Mesendoderm (in vitro differentiated cells): ENCODE measurements at regions not wholly inside any gene's neighbourhood (a gene's known extent, or its start where the extent isn't known, plus 50 kb on each side); places are given as distances from the start of the nearest gene placed in this dataset.

Source experiments
- DNase-seq: peaks from one replicate; pipeline ENCODE4 v3.0.0; 2013
- H2AK5ac ChIP-seq: 2 replicates; pipeline ENCODE4 v1.6.1; 2013; ENCODE audit warnings: low read length, inconsistent platforms
- H2BK120ac ChIP-seq: 2 replicates; pipeline ENCODE4 v1.6.1; 2013; ENCODE audit warnings: low read depth, mild to moderate bottlenecking, low read length, moderate library complexity, mixed read lengths
- H2BK15ac ChIP-seq: replicated peaks from 2 replicates; pipeline ENCODE4 v1.6.1; 2013; ENCODE audit warnings: low read depth, mild to moderate bottlenecking, moderate library complexity
- H2BK5ac ChIP-seq: 2 replicates; pipeline ENCODE4 v1.6.1; 2013; ENCODE audit warnings: low read length, inconsistent platforms
- H3K18ac ChIP-seq: 2 replicates; pipeline ENCODE4 v1.6.1; 2013; ENCODE audit warnings: mild to moderate bottlenecking, low read length, mixed read lengths
- H3K23ac ChIP-seq: one replicate; pipeline ENCODE4 v1.6.1; 2013; ENCODE audit warnings: low read length
- H3K27ac ChIP-seq: 2 replicates; pipeline ENCODE4 v1.5.1; 2013; ENCODE audit warnings: low read depth, mild to moderate bottlenecking, inconsistent platforms, low read length, moderate library complexity
- H3K27me3 ChIP-seq: 2 replicates; pipeline ENCODE4 v1.6.1; 2013; ENCODE audit warnings: low read length, control low read depth, mild to moderate bottlenecking, inconsistent platforms; ENCODE audit not compliant: insufficient read depth, poor library complexity
- H3K36me3 ChIP-seq: 2 replicates; pipeline ENCODE4 v1.6.1; 2013; ENCODE audit warnings: low read length, inconsistent platforms; ENCODE audit not compliant: control insufficient read depth, insufficient read depth
- H3K4ac ChIP-seq: one replicate; pipeline ENCODE4 v1.6.1; 2013; ENCODE audit warnings: low read depth, mild to moderate bottlenecking, low read length, moderate library complexity
- H3K4me1 ChIP-seq: 2 replicates; pipeline ENCODE4 v1.6.1; 2013; ENCODE audit warnings: low read depth, low read length, inconsistent platforms; ENCODE audit not compliant: control insufficient read depth
- H3K4me2 ChIP-seq: 2 replicates; pipeline ENCODE4 v1.6.1; 2013; ENCODE audit warnings: low read length
- H3K4me3 ChIP-seq: 2 replicates; pipeline ENCODE4 v1.5.1; 2013; ENCODE audit warnings: mild to moderate bottlenecking, low read length
- H3K56ac ChIP-seq: one replicate; pipeline ENCODE4 v1.6.1; 2013; ENCODE audit warnings: low read length
- H3K79me1 ChIP-seq: 2 replicates; pipeline ENCODE4 v1.6.1; 2013; ENCODE audit warnings: low read length, inconsistent platforms
- H3K79me2 ChIP-seq: 2 replicates; pipeline ENCODE4 v1.6.1; 2013; ENCODE audit warnings: mild to moderate bottlenecking, low read length; ENCODE audit not compliant: control insufficient read depth, insufficient read depth
- H3K9ac ChIP-seq: 2 replicates; pipeline ENCODE4 v1.6.1; 2013; ENCODE audit warnings: low read length, inconsistent platforms
- H4K5ac ChIP-seq: one replicate; pipeline ENCODE4 v1.6.1; 2013; ENCODE audit warnings: low read length
- H4K8ac ChIP-seq: one replicate; pipeline ENCODE4 v1.6.1; 2013; ENCODE audit warnings: low read depth, mild to moderate bottlenecking, control low read depth, low read length, moderate library complexity
- WGBS: extraction: QIAGEN DNeasy Blood & Tissue Kit; methylation state at CpG from one replicate; pipeline ENCODE4 v1.1.7; 2013; ENCODE audit warnings: low lambda C conversion rate, missing lambda C conversion rate; ENCODE audit not compliant: insufficient coverage; ENCODE audit errors: extremely low coverage; 5-methylcytosine and 5-hydroxymethylcytosine counted together

DNA sequence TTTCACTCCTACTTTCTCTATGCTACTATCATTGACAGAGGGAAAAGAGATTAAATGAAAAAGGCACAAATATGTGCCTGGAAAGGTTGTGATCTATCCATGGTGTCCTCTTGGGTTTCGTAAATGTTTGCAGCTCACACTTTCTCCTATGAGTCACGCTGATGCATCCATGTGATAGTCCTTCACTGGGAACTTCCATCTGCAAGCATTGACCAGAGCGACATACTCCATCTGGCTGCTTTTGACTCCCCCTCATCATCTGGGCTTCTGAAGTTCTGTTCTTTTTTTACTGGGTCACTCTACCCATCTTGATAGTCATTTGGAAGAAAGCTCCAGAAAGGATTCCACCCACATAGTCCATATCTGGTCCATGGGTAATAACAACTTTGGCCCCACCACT, 84.7 kb upstream of the NDST3 start:
- H3K79me1 ChIP-seq = no peaks in the 10 kb centered on the region
- no peak overlapping the region for H3K4me3 ChIP-seq
- no peak overlapping the region for H4K8ac ChIP-seq
- no peak overlapping the region for H3K56ac ChIP-seq
- H3K9ac ChIP-seq = no peak overlapping the region
- H3K18ac ChIP-seq = no peak overlapping the region
- H3K4ac ChIP-seq = no peak overlapping the region
- H3K23ac ChIP-seq = no peak overlapping the region
- no peak overlapping the region for H2AK5ac ChIP-seq
- H3K27ac ChIP-seq = no peak overlapping the region
- H2BK15ac ChIP-seq = no peak overlapping the region
- no CpG with 5 or more reads among the region's 3 CpGs for WGBS
- no peak overlapping the region for H3K4me2 ChIP-seq
- H2BK5ac ChIP-seq = no peak overlapping the region
- no peaks in the 10 kb centered on the region for H3K4me1 ChIP-seq
- H3K36me3 ChIP-seq = no peaks in the 10 kb centered on the region
- H2BK120ac ChIP-seq = no peak overlapping the region
- no peaks in the 10 kb centered on the region for H3K79me2 ChIP-seq
- no peaks in the 10 kb centered on the region for H3K27me3 ChIP-seq
- H4K5ac ChIP-seq = no peak overlapping the region
- no peak for DNase-seq

GRCh38 chr4:117957571-117957970, 76.7 kb upstream of the NDST3 start:
- Histone ChIP-seq H3K23ac (no peak overlapping the region), H3K4ac (no peak overlapping the region), H3K27ac (no peak overlapping the region), H2BK15ac (no peak overlapping the region), H4K8ac (no peak overlapping the region), H2AK5ac (no peak overlapping the region), H3K36me3 (no peaks in the 10 kb centered on the region), H4K5ac (no peak overlapping the region), H3K4me2 (no peak overlapping the region), H3K79me2 (no peaks in the 10 kb centered on the region), H3K27me3 (no peaks in the 10 kb centered on the region), H3K18ac (no peak overlapping the region), H3K79me1 (no peaks in the 10 kb centered on the region), H3K9ac (no peak overlapping the region), H2BK120ac (no peak overlapping the region), H2BK5ac (no peak overlapping the region), H3K56ac (no peak overlapping the region), H3K4me3 (no peak overlapping the region), H3K4me1 (no peaks in the 10 kb centered on the region)
- no peak for DNase-seq

GRCh38 chr4:117965622-117966021, 68.7 kb upstream of the NDST3 start:
- DNase-seq = no peak
- WGBS = no CpG with 5 or more reads among the region's 7 CpGs
- no peak overlapping the region for H4K5ac ChIP-seq
- no peaks in the 10 kb centered on the region for H3K79me2 ChIP-seq
- no peak overlapping the region for H3K9ac ChIP-seq
- H3K4me3 ChIP-seq = no peak overlapping the region
- no peaks in the 10 kb centered on the region for H3K27me3 ChIP-seq
- H3K27ac ChIP-seq = no peak overlapping the region
- H3K79me1 ChIP-seq = no peaks in the 10 kb centered on the region
- H2BK120ac ChIP-seq = no peak overlapping the region
- H2BK5ac ChIP-seq = no peak overlapping the region
- H3K4me2 ChIP-seq = no peak overlapping the region
- H3K4ac ChIP-seq = no peak overlapping the region
- no peaks in the 10 kb centered on the region for H3K36me3 ChIP-seq
- H4K8ac ChIP-seq = no peak overlapping the region
- no peak overlapping the region for H2BK15ac ChIP-seq
- no peak overlapping the region for H2AK5ac ChIP-seq
- H3K23ac ChIP-seq = no peak overlapping the region
- H3K4me1 ChIP-seq = no peaks in the 10 kb centered on the region
- no peak overlapping the region for H3K56ac ChIP-seq
- no peak overlapping the region for H3K18ac ChIP-seq

GRCh38 chr4:117968606-117969005, 65.7 kb upstream of the NDST3 start:
- H3K4me3 ChIP-seq = no peak overlapping the region
- no peak overlapping the region for H4K8ac ChIP-seq
- H3K36me3 ChIP-seq = no peaks in the 10 kb centered on the region
- no CpG with 5 or more reads among the region's 2 CpGs for WGBS
- peak; percentile 14 for DNase-seq
- H3K9ac ChIP-seq = no peak overlapping the region
- H2BK15ac ChIP-seq = no peak overlapping the region
- H3K27ac ChIP-seq = no peak overlapping the region
- H3K4me2 ChIP-seq = no peak overlapping the region
- no peaks in the 10 kb centered on the region for H3K4me1 ChIP-seq
- H2AK5ac ChIP-seq = no peak overlapping the region
- H3K18ac ChIP-seq = no peak overlapping the region
- H2BK120ac ChIP-seq = no peak overlapping the region
- H4K5ac ChIP-seq = no peak overlapping the region
- H3K27me3 ChIP-seq = no peaks in the 10 kb centered on the region
- H3K23ac ChIP-seq = no peak overlapping the region
- H3K79me2 ChIP-seq = no peaks in the 10 kb centered on the region
- H3K79me1 ChIP-seq = no peaks in the 10 kb centered on the region
- no peak overlapping the region for H2BK5ac ChIP-seq
- H3K4ac ChIP-seq = no peak overlapping the region
- no peak overlapping the region for H3K56ac ChIP-seq

- H3K79me1 ChIP-seq = no peaks in the 10 kb centered on the region
- WGBS = no CpG with 5 or more reads among the region's 2 CpGs
- no peak overlapping the region for H2BK5ac ChIP-seq
- H2AK5ac ChIP-seq = no peak overlapping the region
- no peak overlapping the region for H3K27ac ChIP-seq
- H4K8ac ChIP-seq = no peak overlapping the region
- no peak overlapping the region for H3K4me2 ChIP-seq
- H3K4me1 ChIP-seq = no peaks in the 10 kb centered on the region
- no peaks in the 10 kb centered on the region for H3K27me3 ChIP-seq
- no peak for DNase-seq
- no peak overlapping the region for H3K18ac ChIP-seq
- no peak overlapping the region for H3K4ac ChIP-seq
- no peaks in the 10 kb centered on the region for H3K79me2 ChIP-seq
- H2BK15ac ChIP-seq = no peak overlapping the region
- H4K5ac ChIP-seq = no peak overlapping the region
- H3K4me3 ChIP-seq = no peak overlapping the region
- H3K9ac ChIP-seq = no peak overlapping the region
- H3K56ac ChIP-seq = no peak overlapping the region
- no peaks in the 10 kb centered on the region for H3K36me3 ChIP-seq
- H2BK120ac ChIP-seq = no peak overlapping the region
- H3K23ac ChIP-seq = no peak overlapping the region
Observed at GRCh38 chr4:117971403-117971802, 62.9 kb upstream of the NDST3 start.

- Histone ChIP-seq H3K79me2 (no peaks in the 10 kb centered on the region), H3K23ac (no peak overlapping the region), H3K9ac (no peak overlapping the region), H2BK120ac (no peak overlapping the region), H3K4me2 (no peak overlapping the region), H3K79me1 (no peaks in the 10 kb centered on the region), H2AK5ac (no peak overlapping the region), H3K27ac (no peak overlapping the region), H2BK5ac (no peak overlapping the region), H3K4ac (no peak overlapping the region), H3K4me3 (no peak overlapping the region), H3K18ac (no peak overlapping the region), H4K5ac (no peak overlapping the region), H3K56ac (no peak overlapping the region), H3K4me1 (no peaks in the 10 kb centered on the region), H3K36me3 (no peaks in the 10 kb centered on the region), H4K8ac (no peak overlapping the region), H3K27me3 (no peaks in the 10 kb centered on the region), H2BK15ac (no peak overlapping the region)
- no CpG with 5 or more reads among the region's 5 CpGs for WGBS
- DNase-seq = no peak
Observed at GRCh38 chr4:117983541-117984365, 50.5 kb upstream of the NDST3 start.
